Activated T-cell treated with anti-CD3 and anti-CD28 coated beads, Interleukin-2, amount 50 U/mL, for 72 hours (primary cell): ENCODE measurements at regions not wholly inside any gene's neighbourhood (a gene's known extent, or its start where the extent isn't known, plus 50 kb on each side); places are given as distances from the start of the nearest gene placed in this dataset.
"Not testable (repeated sequence)": the region's sequence is repeated elsewhere in the genome, so short reads cannot be mapped to it uniquely, and the experiment has no call there.

Experiments
- ATAC-seq, 2 donors: fragments of 150-1000 bp; cut with Tn5 transposase; replicated peaks in 1 of 2; 2 replicates each; pipeline ENCODE4 v1.10.0; 2021; ENCODE audit warnings: moderate library complexity in 2 of 2, mild to moderate bottlenecking in 1 of 2
- DNase-seq, 2 donors: peaks; one replicate each; pipeline ENCODE4 v3.0.0; 2021 to 2022; ENCODE audit warnings: mixed read lengths in 1 of 2
- H3K27ac Mint-ChIP-seq: one replicate; pipeline ENCODE4 v1.8.0; 2022; ENCODE audit warnings: mild to moderate bottlenecking, moderate library complexity, mixed read lengths
- H3K27me3 Mint-ChIP-seq: one replicate; pipeline ENCODE4 v1.8.0; 2022; ENCODE audit warnings: low read depth, mixed read lengths
- H3K36me3 Mint-ChIP-seq, 2 donors: one replicate each; pipeline ENCODE4 v1.8.0; 2022; ENCODE audit warnings: mixed read lengths in 2 of 2, mild to moderate bottlenecking in 1 of 2; ENCODE audit not compliant: insufficient read depth in 2 of 2
- H3K4me1 Mint-ChIP-seq: one replicate; pipeline ENCODE4 v1.8.0; 2022; ENCODE audit warnings: low read depth, mixed read lengths
- H3K4me3 Mint-ChIP-seq, 2 donors: one replicate each; pipeline ENCODE4 v1.8.0; 2022; ENCODE audit warnings: mild to moderate bottlenecking in 2 of 2, mixed read lengths in 2 of 2, moderate library complexity in 2 of 2
- H3K9me3 Mint-ChIP-seq, 2 donors: one replicate each; pipeline ENCODE4 v1.8.0; 2022; ENCODE audit warnings: mixed read lengths in 2 of 2

DNA sequence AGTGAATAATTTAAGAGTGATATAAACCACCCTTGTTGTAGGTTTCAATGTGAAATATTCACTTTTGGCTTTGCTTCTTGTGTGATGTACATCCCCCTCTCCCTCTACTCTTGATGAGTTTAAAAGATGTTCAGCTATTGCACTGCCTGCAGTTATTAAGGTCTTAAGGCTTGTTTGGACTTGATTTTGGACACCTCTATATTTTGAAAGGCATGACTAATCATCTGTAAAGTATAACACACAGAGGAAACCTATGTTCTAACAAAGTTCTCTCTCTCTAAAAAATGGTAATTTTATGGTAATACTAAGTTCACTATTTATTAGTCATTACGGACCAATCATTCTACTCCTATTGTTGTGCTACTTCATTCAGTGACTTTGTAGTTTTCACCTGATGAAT lies 1719.9 kb downstream of the GRIK2 start:
- H3K4me1 Mint-ChIP-seq: no peaks in the 10 kb centered on the region
- H3K9me3 Mint-ChIP-seq: peaks cover 2 to 6% of the 10 kb centered on the region in 2 donors
- no peak overlapping the region for H3K4me3 Mint-ChIP-seq
- H3K27ac Mint-ChIP-seq: no peak overlapping the region
- ATAC-seq: no peak
- H3K27me3 Mint-ChIP-seq: no peaks in the 10 kb centered on the region
- no peaks in the 10 kb centered on the region for H3K36me3 Mint-ChIP-seq
- no peak for DNase-seq

DNA sequence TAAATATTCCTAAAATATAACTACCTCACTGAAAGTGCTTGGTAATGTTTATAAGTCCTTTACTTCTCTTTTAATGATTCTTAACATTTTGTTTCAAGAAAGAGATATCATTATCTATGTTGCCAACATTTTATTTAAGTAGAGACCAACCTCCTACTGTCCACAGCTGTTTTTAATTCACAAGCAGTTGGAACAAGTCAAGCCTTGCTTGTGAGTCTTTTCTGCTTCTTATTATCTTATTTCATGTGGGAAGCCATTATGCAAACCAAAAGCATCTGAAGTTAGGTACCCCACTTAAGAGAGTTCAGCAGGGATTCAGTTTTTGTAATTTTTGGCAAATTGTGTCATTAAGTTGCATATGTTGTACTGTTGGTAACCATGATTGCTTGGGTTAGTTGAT lies 1714.5 kb downstream of the GRIK2 start:
- no peaks in the 10 kb centered on the region for H3K4me1 Mint-ChIP-seq
- no peak overlapping the region for H3K4me3 Mint-ChIP-seq
- no peaks in the 10 kb centered on the region for H3K36me3 Mint-ChIP-seq
- no peaks in the 10 kb centered on the region for H3K27me3 Mint-ChIP-seq
- peaks cover 4 to 5% of the 10 kb centered on the region in 2 donors for H3K9me3 Mint-ChIP-seq
- DNase-seq: no peak
- no peak for ATAC-seq
- H3K27ac Mint-ChIP-seq: no peak overlapping the region

DNA sequence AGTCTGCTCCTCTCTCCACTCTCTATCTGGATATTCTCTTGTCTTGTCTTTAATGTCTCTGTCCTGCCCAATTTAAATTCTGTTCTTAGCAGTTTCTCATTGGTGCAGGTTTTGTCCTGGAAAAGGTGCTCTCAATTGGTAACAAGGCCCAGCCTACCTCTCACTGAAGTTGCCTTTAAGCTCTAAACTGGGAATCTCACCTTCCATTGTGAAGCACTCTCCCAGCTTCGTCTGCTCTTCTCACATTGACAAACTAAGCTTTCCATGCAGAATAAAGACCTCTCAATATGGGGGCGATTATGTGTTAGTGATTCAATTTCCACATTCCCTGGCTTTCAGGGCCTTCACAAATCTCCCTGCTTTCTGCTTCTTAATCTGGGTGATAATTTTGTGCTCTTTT lies 1712.2 kb downstream of the GRIK2 start:
- no peak for DNase-seq
- H3K27ac Mint-ChIP-seq: no peak overlapping the region
- no peaks in the 10 kb centered on the region for H3K36me3 Mint-ChIP-seq
- no peaks in the 10 kb centered on the region for H3K4me1 Mint-ChIP-seq
- no peak for ATAC-seq
- no peak overlapping the region for H3K4me3 Mint-ChIP-seq
- peaks cover 4 to 5% of the 10 kb centered on the region in 2 donors for H3K9me3 Mint-ChIP-seq
- H3K27me3 Mint-ChIP-seq: no peaks in the 10 kb centered on the region

DNA sequence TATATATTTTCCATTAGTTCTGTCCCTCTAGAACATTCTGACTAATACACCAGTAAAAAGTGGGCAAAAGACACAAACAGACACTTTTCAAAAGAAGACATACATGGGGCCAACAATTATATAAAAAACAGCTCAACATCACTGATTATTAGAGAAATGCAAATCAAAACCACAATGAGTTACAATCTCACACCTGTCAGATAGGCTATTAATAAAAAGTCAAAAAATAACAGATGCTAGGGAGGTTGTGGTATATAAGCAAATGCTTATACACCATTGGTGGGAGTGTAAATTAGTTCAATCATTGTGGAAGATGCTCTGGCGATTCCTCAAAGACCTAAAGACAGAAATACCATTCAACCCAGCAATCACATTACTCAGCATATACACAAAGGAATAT lies 1707.8 kb downstream of the GRIK2 start:
- H3K4me3 Mint-ChIP-seq: no peak overlapping the region
- H3K27me3 Mint-ChIP-seq: no peaks in the 10 kb centered on the region
- no peak overlapping the region for H3K27ac Mint-ChIP-seq
- no peak for ATAC-seq
- no peaks in the 10 kb centered on the region for H3K4me1 Mint-ChIP-seq
- H3K9me3 Mint-ChIP-seq: peaks cover 4 to 8% of the 10 kb centered on the region in 2 donors
- no peaks in the 10 kb centered on the region for H3K36me3 Mint-ChIP-seq
- DNase-seq: no peak

DNA sequence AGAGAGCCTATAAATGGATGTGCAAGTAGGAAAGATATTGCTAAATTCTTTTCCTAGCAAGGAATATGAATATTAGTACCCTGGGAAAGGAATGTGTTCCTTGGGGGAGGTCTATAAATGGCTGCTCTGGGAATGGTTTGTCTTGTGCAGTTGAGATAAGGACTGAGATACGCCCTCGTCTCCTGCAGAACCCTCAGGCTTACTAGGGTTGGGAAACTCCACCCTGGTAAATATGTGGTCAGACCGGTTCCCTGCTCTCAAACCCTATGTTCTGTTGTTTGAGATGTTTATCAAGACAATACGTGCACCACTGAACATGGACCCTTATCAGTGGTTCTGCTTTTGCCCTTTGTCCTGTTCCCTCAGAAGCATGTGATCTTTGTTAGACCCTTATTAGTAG lies 1698.9 kb downstream of the GRIK2 start:
- not testable (repeated sequence) for H3K27ac Mint-ChIP-seq, DNase-seq, ATAC-seq, H3K9me3 Mint-ChIP-seq, H3K4me3 Mint-ChIP-seq, H3K4me1 Mint-ChIP-seq, H3K36me3 Mint-ChIP-seq, H3K27me3 Mint-ChIP-seq

DNA sequence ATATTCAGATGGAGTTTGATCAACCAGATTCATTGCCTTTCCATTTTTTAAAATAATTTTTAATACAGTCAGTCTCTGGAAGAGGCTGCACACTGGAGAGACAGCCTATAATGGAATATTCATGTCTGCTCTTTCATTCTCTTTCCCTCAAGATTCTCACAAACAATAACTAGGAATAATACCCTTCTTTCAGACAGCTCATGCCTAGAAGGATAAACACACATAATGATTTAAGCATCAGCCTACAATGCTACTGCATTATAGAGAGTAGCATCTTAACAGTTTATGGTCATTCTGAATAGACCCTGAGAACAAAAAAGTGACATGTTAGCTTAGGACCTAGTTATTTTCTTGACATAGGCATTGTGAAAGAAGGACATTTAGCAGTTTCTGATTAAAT lies 1692.3 kb downstream of the GRIK2 start:
- H3K9me3 Mint-ChIP-seq: peaks cover 3% of the 10 kb centered on the region in 2 donors
- no peak overlapping the region for H3K4me3 Mint-ChIP-seq
- no peaks in the 10 kb centered on the region for H3K4me1 Mint-ChIP-seq

DNA sequence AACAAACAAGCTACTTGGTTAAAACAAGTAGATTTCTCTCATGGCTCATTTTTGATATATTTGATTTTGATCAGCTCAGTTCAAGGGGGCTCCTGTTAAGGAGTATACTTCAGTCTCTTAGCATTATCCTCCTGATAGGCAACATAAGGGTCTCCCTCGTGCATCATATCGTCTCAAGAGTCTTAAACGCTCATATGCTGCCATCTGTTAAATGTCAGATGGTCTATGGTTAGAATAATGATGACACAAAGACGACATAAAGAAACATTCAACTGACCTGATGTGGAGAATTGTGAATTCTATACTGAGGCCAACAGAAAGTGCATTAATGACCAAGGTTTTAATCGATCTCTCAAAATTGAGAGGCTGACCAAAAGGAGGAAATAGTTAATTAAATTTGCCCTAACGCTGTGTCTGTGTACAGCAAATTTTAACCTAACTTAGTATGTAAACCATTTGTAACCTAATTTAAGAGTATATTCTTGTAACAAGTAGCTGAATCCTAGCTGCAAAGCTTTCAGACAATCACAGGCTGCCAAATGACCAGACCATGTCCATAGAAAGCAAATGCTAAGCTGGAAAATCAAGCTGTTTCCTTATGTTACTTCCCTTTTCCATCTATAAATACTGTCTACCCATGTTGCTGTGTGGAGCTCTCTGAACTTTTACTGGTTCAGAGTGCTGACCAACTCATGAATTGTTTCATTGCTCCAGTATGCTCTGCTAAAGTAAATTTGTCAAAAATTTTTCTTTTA lies 1688.5 kb downstream of the GRIK2 start:
- no peak overlapping the region for H3K27ac Mint-ChIP-seq
- peaks cover 5% of the 10 kb centered on the region in 2 donors for H3K9me3 Mint-ChIP-seq
- DNase-seq (no peak), ATAC-seq (no peak)
- H3K4me1 Mint-ChIP-seq: no peaks in the 10 kb centered on the region
- H3K36me3 Mint-ChIP-seq: peaks cover 0 to 2% of the 10 kb centered on the region in 2 donors
- H3K27me3 Mint-ChIP-seq: no peaks in the 10 kb centered on the region
- no peak overlapping the region for H3K4me3 Mint-ChIP-seq

More for the DNA sequence above, 1692.3 kb downstream of the GRIK2 start:
- no peak overlapping the region for H3K27ac Mint-ChIP-seq
- no peaks in the 10 kb centered on the region for H3K27me3 Mint-ChIP-seq
- ATAC-seq (no peak), DNase-seq (no peak)
- H3K36me3 Mint-ChIP-seq: no peaks in the 10 kb centered on the region

DNA sequence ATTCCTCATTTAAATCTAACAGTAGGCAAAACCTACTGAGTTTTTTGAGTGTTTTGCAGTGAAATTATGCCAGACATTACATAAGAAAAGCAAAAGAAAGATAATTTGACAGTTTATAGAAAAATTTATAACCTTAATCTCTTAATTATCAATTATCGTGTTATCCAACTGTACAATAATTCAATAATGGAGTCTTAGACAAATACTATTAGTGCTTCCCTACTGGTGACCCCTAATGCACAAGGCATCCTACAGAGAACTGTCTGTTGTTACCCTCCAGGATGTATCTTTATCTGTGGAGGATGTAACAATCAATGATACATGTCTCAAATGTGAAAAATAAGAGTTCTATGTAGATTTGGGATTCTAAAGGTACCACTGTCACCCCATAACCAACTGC lies 1687.6 kb downstream of the GRIK2 start:
- DNase-seq (no peak), ATAC-seq (no peak)
- Mint-ChIP-seq H3K9me3 (peaks cover 5% of the 10 kb centered on the region in 2 donors), H3K36me3 (peaks cover 0 to 2% of the 10 kb centered on the region in 2 donors), H3K4me1 (no peaks in the 10 kb centered on the region), H3K27ac (no peak overlapping the region), H3K27me3 (no peaks in the 10 kb centered on the region), H3K4me3 (no peak overlapping the region)

DNA sequence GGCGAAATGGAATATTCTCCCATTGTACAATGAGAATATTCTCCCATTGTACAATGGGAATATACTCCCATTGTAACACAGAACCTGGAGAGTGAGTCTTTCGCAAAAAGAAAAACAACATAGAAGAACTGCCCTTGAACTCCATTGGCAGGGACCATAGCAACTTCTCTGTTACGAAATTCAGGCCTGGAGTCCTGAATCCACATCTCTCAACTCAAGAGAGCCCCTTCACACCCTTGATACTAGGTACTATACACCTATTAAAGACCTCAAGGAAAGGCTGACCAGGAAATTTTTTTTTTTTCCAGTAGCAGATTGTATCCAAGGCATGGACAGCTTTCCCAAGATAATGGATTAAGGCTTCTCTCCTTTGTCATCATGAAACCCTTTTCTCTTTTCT lies 1687.0 kb downstream of the GRIK2 start:
- Mint-ChIP-seq H3K27me3 (no peaks in the 10 kb centered on the region), H3K4me1 (no peaks in the 10 kb centered on the region), H3K27ac (no peak overlapping the region), H3K9me3 (peaks cover 4 to 5% of the 10 kb centered on the region in 2 donors), H3K36me3 (peaks cover 0 to 2% of the 10 kb centered on the region in 2 donors), H3K4me3 (no peak overlapping the region)
- ATAC-seq: no peak
- no peak for DNase-seq

DNA sequence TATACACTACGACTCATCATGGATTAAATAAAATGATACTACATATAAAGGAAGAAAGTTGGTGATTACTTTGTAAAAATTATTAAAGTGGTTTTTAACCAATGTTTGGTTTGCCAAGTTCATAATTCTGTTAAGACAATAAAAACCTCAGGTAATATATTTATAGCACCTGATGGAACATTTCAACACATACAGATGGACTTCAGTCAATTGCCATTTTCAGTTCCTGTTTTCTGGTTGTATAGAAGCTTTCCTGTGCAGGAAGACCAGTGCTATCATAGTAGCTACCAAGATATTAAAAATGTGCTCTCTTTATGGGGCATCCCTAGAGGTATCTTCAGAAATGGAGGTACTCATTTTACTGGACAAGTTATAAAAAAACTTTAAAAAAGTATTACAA lies 1686.4 kb downstream of the GRIK2 start:
- peaks cover 0 to 2% of the 10 kb centered on the region in 2 donors for H3K36me3 Mint-ChIP-seq
- no peaks in the 10 kb centered on the region for H3K4me1 Mint-ChIP-seq
- no peak for DNase-seq
- H3K9me3 Mint-ChIP-seq: peaks cover 4 to 5% of the 10 kb centered on the region in 2 donors
- H3K27me3 Mint-ChIP-seq: no peaks in the 10 kb centered on the region
- no peak overlapping the region for H3K27ac Mint-ChIP-seq
- no peak overlapping the region for H3K4me3 Mint-ChIP-seq
- ATAC-seq: no peak

DNA sequence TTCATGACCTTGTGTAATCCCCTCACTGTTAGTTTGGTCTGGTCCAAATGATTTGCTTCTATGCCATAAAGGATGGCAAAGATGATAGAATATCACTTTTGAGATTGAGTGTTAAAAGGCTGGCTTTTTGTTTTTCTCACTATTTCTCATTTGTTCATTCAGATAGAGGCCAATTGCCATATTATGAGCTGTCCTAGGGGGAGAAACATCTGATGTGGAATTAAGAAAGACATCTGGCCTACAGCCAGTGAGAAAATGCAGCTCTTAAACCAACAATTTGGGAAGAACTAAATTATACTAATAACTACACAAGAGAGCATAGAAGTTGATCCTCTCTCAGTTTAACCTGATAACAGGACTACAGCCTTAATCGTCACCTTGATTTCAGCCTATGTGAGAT lies 1668.6 kb downstream of the GRIK2 start:
- Mint-ChIP-seq H3K27me3 (no peaks in the 10 kb centered on the region), H3K27ac (no peak overlapping the region), H3K9me3 (peaks cover 5 to 7% of the 10 kb centered on the region in 2 donors), H3K4me3 (no peak overlapping the region), H3K4me1 (no peaks in the 10 kb centered on the region), H3K36me3 (no peaks in the 10 kb centered on the region)
- DNase-seq (no peak), ATAC-seq (no peak)

DNA sequence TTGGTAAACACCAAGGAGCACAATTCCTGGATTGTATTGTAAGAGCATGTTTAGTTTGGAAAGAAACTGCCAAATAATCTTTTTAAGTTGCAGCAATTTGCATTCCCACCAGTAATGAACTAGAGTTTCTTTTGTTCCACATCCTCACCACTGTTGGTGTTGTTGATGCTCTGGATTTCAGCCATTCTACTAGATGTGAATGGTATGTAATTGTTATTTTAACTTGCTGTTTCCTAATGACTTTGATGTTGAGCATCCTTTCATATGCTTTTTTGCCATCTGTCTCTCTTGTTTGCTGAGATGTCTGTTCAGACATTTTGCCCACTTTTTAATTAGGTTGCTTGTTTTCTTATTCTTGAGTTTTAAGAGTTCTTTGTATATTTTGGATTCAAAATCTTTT lies 1654.1 kb downstream of the GRIK2 start:
- Mint-ChIP-seq H3K9me3 (peaks cover 2 to 5% of the 10 kb centered on the region in 2 donors), H3K4me3 (no peak overlapping the region)

DNA sequence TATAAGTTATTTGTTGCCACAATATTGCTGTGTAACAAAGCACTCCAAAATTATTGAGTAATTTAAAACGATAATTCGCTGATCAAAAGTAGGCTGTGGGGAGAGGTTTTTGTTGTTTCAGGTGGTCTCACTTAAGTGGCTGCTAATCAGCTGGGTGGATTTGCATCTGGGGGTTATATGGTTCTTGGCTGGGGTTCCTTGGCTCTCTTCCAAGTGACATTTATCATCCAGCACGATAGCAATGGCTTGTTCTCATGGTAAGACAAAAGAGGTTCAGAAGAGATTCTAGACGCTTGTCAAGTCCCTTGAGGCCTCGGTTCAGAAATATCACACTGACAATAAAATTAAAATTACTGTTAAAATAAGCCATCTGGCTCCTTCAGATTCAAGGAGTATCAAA lies 1648.8 kb downstream of the GRIK2 start:
- H3K9me3 Mint-ChIP-seq: no peaks in the 10 kb centered on the region
- ATAC-seq: no peak
- no peaks in the 10 kb centered on the region for H3K27me3 Mint-ChIP-seq
- H3K4me3 Mint-ChIP-seq: no peak overlapping the region
- no peaks in the 10 kb centered on the region for H3K36me3 Mint-ChIP-seq
- H3K4me1 Mint-ChIP-seq: no peaks in the 10 kb centered on the region
- H3K27ac Mint-ChIP-seq: no peak overlapping the region
- no peak for DNase-seq

More for the DNA sequence above, 1654.1 kb downstream of the GRIK2 start:
- no peak for DNase-seq
- H3K27ac Mint-ChIP-seq: no peak overlapping the region
- no peaks in the 10 kb centered on the region for H3K4me1 Mint-ChIP-seq
- H3K27me3 Mint-ChIP-seq: no peaks in the 10 kb centered on the region
- no peaks in the 10 kb centered on the region for H3K36me3 Mint-ChIP-seq
- no peak for ATAC-seq

DNA sequence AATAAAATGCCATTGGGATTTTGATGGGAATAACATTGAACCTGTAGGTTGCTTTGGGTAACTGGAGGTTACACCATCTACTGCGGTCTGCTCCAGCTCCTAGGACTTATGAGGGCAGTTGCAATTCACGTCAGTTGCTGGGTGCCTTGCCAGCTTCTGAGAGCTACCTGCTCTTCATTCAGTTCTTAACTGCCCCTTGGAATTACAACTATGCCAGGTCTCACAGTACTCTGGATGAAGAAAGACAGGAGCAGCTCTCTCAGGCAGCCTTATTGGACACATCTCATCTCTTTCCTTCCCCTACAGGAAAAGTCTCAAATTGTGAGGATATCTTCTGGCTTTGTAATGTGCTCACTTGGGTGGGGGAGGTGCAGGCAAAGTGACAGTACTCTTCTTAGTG lies 1643.3 kb downstream of the GRIK2 start:
- Mint-ChIP-seq H3K27ac (no peak overlapping the region), H3K27me3 (no peaks in the 10 kb centered on the region), H3K4me3 (no peak overlapping the region), H3K4me1 (no peaks in the 10 kb centered on the region), H3K36me3 (no peaks in the 10 kb centered on the region), H3K9me3 (peaks cover 3 to 4% of the 10 kb centered on the region in 2 donors)
- ATAC-seq (no peak), DNase-seq (no peak)
